ENCODE measurements at regions not wholly inside any gene's neighbourhood (a gene's known extent, or its start where the extent isn't known, plus 50 kb on each side); places are given as distances from the start of the nearest gene placed in this dataset.

GRCh38 chr12:85580562-85581168, 255.5 kb downstream of the RASSF9 start:
- TF ChIP-seq CTCF (IDR thresholded peaks at IDR 0.05; ENCODE audit: low read length) (no peak), EZH2 (IDR thresholded peaks at IDR 0.05; ENCODE audit: borderline replicate concordance, low read length) (no peak)
